ENCODE measurements at regions not wholly inside any gene's neighbourhood (a gene's known extent, or its start where the extent isn't known, plus 50 kb on each side); places are given as distances from the start of the nearest gene placed in this dataset.
"Not testable (repeated sequence)": the region's sequence is repeated elsewhere in the genome, so short reads cannot be mapped to it uniquely, and the experiment has no call there.

DNA sequence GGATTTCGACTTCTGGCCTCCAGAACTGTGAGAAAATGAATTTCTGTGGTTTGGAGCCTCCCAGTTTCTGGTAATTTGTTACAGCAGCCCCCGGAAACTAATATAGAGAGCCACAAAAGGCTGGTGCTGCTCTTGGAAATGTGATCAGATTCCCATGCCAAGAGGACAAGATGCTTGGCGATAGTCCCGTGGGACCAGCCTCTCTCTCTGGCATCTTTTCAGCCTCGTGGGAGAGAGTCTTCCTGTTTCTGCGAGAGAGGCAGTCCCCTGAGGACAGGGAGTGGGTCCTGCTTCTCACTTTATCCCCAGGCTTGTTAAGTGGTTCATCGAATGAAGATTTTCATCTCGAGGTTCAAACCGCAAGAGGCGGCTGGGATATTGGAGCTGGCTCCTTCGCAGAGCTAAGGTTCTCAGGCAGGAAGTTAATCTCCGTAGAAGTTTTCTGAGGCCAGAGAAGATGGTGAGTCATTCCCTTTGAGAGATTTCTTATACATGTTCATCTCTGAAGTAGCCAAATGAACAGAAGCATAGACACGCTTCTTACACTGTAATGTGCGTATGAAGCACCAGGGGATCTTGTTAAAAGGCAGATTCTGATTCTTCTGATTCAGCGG is 211.6 kb upstream of the SDK2 start:
- no peak for DNase-seq

DNA sequence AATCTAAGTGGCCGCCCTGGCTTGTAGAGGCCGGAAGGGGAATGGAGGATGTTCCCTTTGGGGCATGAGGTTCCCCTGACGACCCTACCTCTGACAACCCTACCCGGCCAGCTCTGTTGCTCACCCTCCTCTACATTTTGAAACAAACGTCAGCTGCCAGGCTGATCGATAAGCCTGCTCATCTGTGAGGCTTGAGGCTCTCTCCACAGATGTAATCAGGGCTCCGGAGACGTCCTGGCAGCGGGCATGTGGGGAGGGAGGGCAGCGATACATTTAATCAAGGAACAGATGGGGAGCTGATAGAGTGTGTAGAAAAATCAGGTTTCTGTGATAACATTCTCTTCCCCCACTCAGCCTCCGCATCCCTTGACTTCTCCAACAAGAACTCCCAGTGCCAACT is 212.3 kb upstream of the SDK2 start:
- no peak for DNase-seq

DNA sequence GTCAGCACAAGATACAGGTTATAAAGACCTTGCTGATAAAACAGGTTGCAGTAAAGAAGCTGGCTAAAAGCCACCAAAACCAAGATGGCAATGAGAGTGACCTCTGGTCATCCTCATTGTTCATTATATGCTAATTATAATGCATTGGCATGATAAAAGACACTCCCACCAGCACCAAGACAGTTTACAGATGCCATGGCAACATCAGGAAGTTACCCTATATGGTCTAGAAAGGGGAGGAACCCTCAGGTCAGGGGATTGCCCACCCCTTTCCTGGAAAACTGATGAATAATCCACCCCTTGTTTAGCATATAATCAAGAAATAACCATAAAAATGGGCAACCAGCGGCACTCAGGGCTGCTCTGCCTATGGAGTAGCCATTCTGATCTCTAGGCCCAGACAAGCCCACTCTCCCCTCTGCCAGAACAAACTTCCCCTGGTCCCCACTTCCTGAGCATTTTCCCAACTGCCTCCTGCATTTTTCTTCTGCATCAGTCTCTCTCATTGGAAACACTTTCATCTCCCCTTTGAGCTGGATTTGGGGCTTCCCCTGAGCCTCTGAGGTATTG is 215.3 kb upstream of the SDK2 start:
- DNase-seq = not testable (repeated sequence)

DNA sequence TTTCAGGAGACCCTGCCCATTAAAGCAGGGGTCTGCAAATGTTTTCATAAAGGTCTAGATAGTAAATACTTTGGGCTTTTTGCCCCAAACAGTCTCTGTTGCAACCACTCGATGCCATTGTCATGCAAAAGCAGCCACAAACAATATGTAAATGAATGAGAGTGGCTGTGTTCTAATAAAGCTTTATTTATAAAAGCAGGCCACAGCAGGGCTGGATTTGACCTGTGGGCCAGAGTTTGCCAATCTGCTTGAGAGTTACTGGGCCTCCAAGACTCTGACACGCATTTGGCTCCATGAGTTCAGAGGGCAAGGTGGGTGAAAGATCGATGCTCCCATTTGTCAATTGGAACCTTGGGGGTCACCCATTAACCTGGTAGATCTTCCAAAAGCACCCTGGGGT is 217.3 kb upstream of the SDK2 start:
- no peak for DNase-seq

DNA sequence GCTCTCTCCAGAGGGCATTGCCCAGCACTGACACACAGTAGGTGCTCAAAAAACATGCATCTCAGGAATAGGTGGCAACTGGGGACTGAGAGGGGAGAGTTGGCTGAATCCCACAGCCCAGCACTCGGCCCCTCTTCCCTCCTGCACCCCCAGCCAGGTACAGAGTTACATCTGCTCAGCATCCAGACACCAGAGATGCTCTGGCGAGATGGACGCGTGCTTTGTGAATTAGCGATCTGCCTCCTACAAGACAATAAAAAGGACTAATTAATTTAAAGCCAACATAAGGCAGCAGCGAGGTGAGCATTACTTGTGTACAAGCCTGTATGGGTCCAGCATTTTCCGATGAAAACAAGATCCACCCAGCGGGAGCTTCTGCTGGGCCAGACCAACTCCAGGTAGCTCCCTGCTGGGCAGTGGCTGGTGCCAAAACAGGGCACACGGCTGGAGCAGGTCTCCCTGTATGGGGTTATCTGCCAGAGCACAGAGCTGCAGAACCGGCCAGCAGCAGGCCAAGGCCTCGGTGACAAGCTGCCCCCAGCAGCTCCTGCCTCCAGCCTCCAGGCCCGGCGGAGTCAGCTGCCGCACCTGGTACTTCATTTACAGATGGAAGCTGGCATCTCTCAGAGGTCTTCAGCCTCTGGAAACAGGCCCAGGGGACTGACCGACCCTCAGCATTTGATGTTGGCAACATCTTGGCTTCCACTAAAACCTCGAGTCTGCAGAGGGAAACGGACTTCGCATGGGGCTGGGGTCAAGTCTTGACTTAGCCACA is 219.7 kb upstream of the SDK2 start:
- no peak for DNase-seq

DNA sequence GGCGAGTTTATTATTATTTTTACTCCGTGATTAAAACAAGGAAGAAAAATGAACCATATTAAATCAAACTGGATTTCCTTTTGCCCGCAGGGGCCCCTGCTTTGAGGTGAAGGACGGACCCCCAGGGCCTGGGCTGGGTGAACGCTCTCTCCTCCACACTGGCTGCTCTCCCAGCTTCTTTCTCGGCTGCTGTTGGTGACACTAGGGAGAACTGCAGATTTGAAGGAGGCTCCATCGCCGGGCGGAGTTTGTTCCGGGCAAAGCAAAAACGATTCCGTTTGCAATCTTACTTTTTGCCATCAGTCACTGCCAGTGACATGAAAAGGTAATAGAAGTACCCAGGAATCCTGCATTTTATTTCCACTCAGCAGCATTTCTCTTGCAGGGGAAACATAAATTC is 221.6 kb upstream of the SDK2 start:
- no peak for DNase-seq

DNA sequence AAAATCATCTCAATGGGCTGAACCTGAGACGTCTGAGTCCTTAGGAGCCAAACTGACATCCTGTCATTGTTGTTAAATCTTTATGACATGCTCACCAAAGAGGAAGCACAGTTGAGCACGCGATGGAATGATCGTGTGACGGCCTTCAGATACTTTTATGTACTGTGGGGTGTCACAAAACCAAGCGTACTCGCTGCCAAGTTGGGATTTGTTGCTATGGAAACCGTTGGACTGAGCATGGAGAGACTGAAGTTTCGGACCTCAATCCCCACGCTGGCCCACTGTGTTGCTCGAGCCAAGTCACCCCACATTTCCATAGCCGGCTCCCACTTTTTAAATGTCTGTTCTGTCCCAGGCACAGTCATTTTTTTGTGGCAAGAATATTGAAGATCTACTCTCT is 222.8 kb upstream of the SDK2 start:
- DNase-seq = no peak

DNA sequence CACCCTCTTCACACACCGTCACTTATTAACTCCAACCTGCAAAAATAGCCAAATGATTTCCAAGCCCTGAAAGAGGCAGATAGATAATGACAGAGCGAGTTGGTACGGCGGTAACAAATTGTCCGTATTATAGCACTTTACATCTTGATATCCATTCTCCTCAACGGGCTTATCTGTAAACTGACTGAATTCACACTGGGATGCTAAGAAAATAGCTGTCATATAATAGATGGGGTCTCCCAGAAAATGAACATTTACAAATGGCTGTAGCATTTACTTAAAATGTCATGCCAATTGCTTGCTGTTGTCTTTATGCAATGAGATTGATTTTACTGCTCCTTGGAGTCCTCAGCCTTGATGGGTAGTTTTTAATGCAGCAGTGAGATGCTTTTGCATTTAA is 225.8 kb upstream of the SDK2 start:
- no peak for DNase-seq

DNA sequence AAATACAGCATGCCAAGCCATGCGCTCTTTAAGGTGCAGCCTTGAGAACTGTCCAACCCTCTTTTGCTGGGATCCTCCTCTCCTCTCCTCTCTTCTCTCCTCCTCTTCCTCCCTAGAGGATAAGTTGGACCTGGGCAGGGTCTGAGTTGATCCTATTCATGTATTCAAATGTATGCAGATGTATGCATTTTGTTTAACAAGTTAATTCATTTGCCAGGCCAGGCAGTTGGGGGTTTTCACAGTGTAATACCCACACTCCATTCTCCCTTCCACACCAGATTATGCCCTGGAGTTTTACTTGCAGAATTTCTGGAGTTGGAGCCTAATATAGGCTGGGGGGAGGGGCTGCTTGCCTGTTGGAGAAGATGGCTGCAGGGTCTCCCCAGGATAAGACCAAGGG is 226.2 kb upstream of the SDK2 start:
- no peak for DNase-seq

DNA sequence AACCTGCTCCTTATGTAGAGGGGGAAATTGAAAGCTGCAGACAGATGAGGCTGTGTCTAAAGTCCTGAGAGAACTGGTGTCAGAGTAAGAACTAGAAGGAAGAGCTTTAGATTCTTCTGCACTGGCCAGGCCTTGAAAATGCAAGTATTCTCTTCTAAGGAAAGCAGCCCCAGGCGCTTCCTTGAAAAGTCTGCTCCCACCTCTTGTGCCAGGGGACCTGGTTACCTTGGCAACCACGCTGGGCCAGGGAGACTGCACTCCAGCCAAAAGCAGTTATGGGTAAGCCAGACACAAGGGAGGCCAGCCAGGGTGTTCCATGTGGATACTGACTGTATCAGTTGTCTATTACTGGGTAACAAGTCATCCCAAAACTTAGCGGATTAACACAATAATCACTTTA is 228.6 kb upstream of the SDK2 start:
- no peak for DNase-seq

DNA sequence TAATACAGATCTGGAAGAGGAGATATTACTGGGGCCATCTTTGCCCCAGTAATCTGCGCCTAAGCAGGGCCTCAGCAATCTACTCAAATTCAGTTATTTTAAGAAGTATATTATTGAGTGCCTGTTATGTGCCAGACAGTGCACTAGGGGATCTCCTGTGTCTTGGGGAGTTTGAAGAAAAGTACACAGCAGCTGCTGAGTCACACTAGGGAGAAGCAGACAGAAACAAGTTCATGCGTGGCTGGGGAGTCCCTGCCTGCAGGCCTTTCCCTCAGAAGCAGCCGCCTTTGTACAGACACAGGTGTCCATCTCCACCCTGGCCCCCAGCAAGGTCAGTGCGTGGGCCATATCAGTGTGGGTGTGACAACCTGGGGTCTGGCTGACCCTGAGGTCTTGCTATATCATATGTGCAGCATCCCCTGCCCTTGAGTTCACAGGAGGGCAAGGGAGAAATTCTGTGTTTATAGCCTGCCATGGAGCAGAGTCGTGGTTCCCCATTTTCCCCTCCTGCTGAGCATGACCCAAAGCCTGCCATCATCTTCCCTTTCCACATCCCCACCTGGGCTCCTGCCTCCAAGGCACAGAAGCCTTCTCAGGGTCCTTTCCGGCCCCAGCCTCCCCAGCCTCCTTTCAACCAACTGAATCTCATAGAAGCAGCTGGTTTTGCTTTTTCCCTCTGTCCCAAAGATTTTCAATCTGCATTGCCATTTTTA is 229.9 kb upstream of the SDK2 start:
- DNase-seq = no peak

DNA sequence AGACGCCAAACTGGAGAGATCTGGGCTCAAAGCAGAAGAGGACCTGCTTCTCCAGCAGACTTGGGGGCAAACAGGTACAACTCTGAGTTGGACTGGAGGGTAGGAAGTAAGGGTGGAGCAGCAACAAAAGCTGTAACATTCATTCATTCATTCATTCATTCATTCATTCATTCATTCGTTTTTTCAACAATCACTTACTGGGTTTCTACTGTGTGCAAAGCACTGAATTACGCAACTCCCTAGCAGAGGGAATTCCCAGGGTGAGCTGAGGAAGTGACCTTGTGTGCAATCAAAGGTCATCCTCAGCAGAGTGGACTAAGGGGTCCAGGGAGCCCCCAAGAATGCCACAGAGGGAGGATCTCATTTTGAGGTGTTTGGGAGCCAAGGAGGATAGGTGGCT is 231.1 kb upstream of the SDK2 start:
- DNase-seq = no peak

DNA sequence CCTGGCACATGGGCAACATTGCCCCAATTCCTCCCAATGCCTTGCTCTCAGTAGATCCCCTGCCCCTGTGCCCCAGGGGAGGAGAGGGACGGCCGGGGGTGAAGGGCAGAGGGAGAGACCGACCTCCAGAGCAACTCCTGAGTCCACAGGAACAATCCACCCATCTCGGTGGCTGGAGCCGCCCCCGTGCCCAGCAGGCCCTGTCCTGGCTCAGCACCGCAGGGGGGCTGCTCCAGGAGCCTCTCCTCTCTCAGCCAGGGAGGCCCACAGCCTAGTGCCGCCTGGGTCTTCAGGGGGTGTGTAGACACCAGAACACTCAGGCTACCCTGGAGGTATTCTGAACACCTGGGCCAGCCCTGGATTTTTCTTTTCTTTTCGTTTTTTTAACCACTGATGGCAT is 233.7 kb upstream of the SDK2 start:
- DNase-seq = no peak

DNA sequence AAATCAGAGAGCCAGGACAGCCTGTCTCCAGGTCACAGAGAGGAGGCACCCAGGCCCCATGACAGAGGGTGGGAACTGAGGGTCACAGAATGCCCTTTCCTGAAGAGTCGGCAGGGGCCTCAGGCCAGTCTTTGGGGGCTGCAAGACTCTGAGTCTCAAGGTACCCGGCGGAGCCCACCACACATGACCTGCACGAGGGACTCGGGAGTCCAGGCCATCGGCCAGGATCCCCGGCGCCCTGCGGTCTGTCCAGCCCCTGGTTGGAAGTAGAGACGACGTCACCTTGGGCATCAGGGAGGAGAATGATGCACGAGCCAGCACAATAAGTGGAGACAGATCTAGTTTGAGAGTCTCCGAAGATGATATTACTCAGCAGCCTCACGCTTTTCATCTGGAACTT is 234.7 kb upstream of the SDK2 start:
- no peak for DNase-seq

DNA sequence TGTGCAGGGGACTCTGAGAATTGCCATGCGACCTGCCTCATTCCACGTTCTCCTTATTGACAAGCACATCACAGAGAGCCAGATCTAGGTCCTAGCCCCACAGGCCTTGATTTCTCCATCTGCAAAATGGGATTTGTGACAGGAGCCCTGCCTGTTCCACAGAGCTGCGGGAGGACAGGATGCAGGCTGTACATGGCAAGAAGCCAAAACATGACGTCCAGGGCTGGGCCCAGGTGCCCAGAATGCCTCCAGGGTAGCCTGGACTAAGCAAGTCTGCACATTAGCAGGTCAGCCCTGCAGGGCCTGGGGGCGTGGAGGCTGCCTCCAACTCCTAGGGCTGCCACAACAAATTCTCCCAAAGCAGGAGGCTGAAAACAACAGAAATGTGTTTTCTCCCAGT is 235.7 kb upstream of the SDK2 start:
- no peak for DNase-seq

DNA sequence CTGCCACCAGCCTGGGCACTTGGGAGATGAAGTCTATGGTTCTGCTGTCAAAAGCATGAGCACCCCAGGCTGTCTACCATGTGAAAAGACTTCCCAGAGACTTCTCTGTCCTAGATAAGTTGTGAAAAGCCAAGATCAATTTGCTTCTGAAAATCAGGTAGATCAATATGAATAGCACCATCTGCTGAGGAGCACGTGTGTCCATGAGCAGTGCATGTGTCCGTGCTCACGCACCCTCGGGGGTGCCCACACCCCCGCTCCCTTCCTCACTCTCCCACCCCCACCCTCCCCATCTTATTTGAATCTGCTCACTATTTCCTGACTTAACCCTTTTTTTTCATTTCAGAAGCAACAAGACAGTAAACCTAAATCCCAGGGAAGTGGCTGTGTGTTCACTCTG is 238.3 kb upstream of the SDK2 start:
- DNase-seq = no peak

DNA sequence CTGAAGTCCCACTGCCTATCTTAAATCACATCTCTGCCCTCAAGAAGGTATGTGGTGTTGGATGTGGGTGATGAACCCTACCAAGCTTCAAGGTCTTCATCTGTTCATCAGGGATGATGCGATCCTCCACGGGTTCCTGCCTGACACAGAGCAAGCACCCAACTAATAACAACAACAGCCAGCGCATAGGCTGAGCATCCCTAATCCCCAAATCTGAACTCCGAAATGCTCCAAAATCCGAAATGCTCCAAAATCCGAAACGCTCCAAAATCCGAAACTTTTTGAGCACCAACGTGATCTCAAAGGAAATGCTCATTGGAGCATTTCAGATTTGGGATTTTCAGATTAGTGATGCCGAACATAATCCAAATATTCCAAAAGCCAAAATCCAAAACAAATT is 238.9 kb upstream of the SDK2 start:
- DNase-seq = no peak

DNA sequence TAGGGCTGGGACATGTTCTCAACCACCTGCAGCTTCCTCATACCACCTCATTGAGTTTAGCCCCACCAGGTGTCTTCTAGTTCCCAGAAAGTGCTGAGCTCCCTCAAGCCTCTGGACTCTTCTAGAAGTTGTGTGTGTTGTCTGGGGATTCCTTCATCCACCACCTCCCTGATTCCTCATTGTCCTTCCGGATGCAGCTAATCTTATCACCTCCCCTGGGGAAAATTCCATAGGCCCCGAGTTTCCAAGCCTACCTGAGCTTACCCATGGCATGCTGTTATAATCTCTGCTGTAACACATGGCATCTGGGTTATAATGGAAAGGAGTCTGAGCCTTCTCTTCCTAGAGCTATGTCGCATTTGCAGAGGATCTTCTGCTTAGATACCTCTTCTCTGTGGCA is 243.5 kb upstream of the SDK2 start:
- DNase-seq = no peak

DNA sequence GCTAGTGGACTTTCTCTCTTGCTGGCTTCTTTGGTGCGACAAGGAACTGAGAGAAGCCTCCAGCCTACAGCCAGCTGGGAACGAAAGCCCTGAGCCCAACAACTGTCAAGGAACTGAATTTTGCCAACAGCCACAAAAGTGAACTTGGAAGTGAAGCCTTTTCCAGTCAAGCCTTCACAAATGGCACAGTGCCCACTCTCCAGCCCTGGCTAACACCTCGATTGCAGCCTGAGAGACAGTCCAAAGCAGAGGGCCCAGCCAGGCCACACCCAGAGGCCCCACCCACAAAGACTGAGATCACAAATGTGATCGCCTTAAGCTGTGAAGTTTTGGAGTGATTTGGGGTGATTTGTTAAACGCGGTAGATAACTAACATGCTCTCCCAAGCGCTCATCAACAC is 244.6 kb upstream of the SDK2 start:
- DNase-seq = no peak

DNA sequence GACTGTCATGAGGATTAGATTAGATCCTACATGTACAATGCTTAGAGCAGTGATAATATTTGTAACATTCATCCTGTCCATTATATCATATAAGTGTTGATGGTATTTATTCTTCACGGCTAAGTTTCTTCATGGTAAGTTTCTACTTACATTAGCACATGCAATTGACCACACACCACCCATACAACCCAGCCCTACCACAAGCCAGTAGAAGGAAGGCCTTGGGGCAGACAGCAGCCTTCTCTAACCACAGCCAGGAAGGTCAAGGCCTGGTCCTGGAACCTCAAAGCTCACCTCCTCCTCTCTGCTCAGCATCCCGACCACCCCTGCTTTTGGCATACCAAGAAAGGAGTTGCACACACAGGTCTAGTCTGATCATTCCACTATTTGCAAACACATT is 245.2 kb upstream of the SDK2 start:
- no peak for DNase-seq

DNA sequence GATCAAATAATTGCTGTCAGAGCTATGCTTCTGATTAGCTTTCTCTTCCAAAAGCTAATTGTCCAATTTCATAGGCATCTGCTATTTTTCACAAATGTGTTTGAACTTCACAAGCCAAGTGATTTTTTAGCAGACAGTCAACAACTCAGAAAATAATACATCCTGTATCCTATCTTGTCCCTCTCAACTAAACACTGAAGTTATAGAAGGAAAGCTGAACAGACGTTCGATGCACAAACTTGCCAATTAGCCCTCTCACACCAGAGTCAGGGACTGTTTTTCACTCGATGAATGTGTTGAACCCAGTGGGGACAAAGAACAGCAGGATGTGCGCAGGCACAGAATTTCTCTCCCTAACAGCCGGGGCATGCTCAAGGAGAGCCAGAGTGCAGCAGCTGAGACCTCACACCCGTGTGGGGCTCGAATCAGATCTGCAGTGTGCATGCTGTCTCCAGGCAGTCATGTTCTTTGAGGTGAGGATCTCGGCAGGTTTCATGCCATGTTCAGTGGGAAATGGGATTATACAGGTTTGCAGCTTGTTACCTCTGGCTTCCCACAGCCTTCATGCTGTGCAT is 246.7 kb upstream of the SDK2 start:
- no peak for DNase-seq

DNA sequence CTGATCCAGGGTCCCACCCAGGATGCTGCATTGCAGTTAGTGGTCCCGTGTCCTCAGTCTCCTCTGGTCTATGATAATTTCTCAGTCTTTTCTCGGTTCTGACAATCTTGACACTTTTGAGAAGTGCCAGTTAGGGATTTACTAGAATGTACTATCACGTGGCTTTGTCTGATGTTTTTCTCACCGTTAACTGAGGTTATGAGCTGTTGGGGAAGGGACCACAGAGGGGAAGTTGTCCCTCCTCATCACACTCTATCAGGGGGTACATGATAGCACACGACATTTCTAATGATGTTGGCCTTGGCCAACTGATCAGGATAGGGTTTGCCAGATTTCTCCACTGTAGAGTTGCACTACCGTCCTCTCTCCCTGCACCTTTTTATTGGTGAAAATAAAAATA is 250.9 kb upstream of the SDK2 start:
- DNase-seq = no peak

DNA sequence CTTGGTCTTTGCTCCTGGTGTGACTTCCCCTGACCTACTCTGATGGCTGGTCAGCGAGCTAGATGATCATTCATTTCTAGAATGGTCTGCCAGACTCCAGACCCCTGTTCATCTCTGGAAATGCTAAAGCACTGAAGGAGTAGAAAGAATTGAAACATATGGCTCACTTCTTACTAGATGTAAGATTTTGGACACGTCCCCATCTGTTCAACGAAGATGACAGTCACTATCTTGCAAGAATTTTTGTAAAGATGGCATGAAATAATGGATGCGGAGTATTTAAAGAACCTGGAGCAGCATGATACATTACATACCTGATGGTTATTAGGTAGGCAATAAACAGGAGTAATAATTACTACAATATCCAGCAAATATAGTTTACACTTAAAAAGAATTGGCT is 252.7 kb upstream of the SDK2 start:
- no peak for DNase-seq

DNA sequence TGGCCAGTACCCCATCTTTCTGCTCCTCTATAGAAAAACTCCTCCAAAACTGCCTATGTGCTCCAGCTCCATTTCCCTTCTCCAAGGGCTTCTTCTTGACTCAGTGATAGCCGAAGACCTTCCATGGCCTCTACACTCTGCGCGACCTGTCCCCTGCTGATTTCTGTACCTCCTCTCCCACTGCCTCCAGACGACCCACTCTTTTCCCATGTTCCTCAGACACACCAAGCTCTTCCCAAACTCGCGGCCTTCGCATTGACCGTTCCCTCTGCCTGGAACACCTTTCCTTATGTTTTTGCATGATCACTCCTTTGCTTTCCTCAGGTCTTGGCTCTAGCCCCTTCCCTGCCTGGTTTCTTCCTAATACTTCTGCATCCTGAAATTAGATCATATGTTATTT is 255.6 kb upstream of the SDK2 start:
- DNase-seq = no peak
